Middle frontal gyrus (tissue), 1 donor: ENCODE measurements at regions not wholly inside any gene's neighbourhood (a gene's known extent, or its start where the extent isn't known, plus 50 kb on each side); places are given as distances from the start of the nearest gene placed in this dataset.

ENCODE experiments used
- DNase-seq: peaks from one replicate; pipeline ENCODE4 v3.0.0-alpha.2; 2015; ENCODE audit warnings: low spot score; ENCODE audit errors: extremely low spot score

- no peak for DNase-seq
Observed at GRCh38 chr4:126018274-126018673, 703.5 kb downstream of the FAT4 start.

- no peak for DNase-seq
Observed at GRCh38 chr4:126023896-126024295, 709.1 kb downstream of the FAT4 start.

- no peak for DNase-seq
Observed at GRCh38 chr4:126027601-126028000, 712.8 kb downstream of the FAT4 start.

GRCh38 chr4:126028876-126029275, 714.1 kb downstream of the FAT4 start:
- no peak for DNase-seq

GRCh38 chr4:126037231-126037630, 722.5 kb downstream of the FAT4 start:
- no peak for DNase-seq

GRCh38 chr4:126038502-126039144, 723.9 kb downstream of the FAT4 start:
- DNase-seq: no peak

- no peak for DNase-seq
Observed at GRCh38 chr4:126046081-126046614, 731.4 kb downstream of the FAT4 start.

- no peak for DNase-seq
Observed at GRCh38 chr4:126047114-126047513, 732.4 kb downstream of the FAT4 start.

- DNase-seq: peak; percentile 44
Observed at GRCh38 chr4:126051689-126052424, 737.1 kb downstream of the FAT4 start.

- no peak for DNase-seq
Observed at GRCh38 chr4:126056116-126056650, 741.4 kb downstream of the FAT4 start.

GRCh38 chr4:126057371-126057770, 742.6 kb downstream of the FAT4 start:
- no peak for DNase-seq

- DNase-seq: no peak
Observed at GRCh38 chr4:126058596-126058995, 743.8 kb downstream of the FAT4 start.

- DNase-seq: no peak
Observed at GRCh38 chr4:126061655-126062054, 746.9 kb downstream of the FAT4 start.

GRCh38 chr4:126065016-126065415, 750.3 kb downstream of the FAT4 start:
- no peak for DNase-seq

GRCh38 chr4:126071346-126072333, 756.9 kb downstream of the FAT4 start:
- DNase-seq: no peak

GRCh38 chr4:126081336-126081735, 766.6 kb downstream of the FAT4 start:
- no peak for DNase-seq

GRCh38 chr4:126086041-126086440, 771.3 kb downstream of the FAT4 start:
- no peak for DNase-seq

GRCh38 chr4:126087101-126087500, 772.3 kb downstream of the FAT4 start:
- no peak for DNase-seq

- no peak for DNase-seq
Observed at GRCh38 chr4:126097155-126097799, 782.5 kb downstream of the FAT4 start.

GRCh38 chr4:126106658-126107057, 791.9 kb downstream of the FAT4 start:
- DNase-seq: no peak

- no peak for DNase-seq
Observed at GRCh38 chr4:126109836-126110235, 795.1 kb downstream of the FAT4 start.
